ENCODE measurements at regions not wholly inside any gene's neighbourhood (a gene's known extent, or its start where the extent isn't known, plus 50 kb on each side); places are given as distances from the start of the nearest gene placed in this dataset.

GRCh38 chr2:14975381-14975780 is 342.9 kb downstream of the LRATD1 start:
- no peak for TF ChIP-seq REST (IDR thresholded peaks at IDR 0.05; ENCODE audit: low read depth)

GRCh38 chr2:14977021-14977420 is 344.5 kb downstream of the LRATD1 start:
- TF ChIP-seq RAD21 (IDR thresholded peaks at IDR 0.05; ENCODE audit: low read depth) (no peak), TEAD4 (IDR thresholded peaks at IDR 0.05) (no peak), NFIC (IDR thresholded peaks at IDR 0.05) (no peak), MAX (IDR thresholded peaks at IDR 0.05) (no peak), YY1 (IDR thresholded peaks at IDR 0.05; ENCODE audit: low read depth) (no peak), TAF1 (IDR thresholded peaks at IDR 0.05; ENCODE audit: low read depth) (no peak), CEBPB (IDR thresholded peaks at IDR 0.05) (no peak), FOXM1 (IDR thresholded peaks at IDR 0.05; ENCODE audit: borderline replicate concordance, low read depth) (no peak), EGR1 (IDR thresholded peaks at IDR 0.05) (no peak)

GRCh38 chr2:14978845-14979244 is 346.3 kb downstream of the LRATD1 start:
- no peak for TF ChIP-seq CREB1 (IDR thresholded peaks at IDR 0.05; ENCODE audit: low read depth)

- TF ChIP-seq MAX (IDR thresholded peaks at IDR 0.05) (no peak), YY1 (IDR thresholded peaks at IDR 0.05; ENCODE audit: low read depth) (no peak), CEBPB (IDR thresholded peaks at IDR 0.05) (no peak), TAF1 (IDR thresholded peaks at IDR 0.05; ENCODE audit: low read depth) (no peak), NFIC (IDR thresholded peaks at IDR 0.05) (no peak)
Observed at GRCh38 chr2:14982790-14983189, 350.3 kb downstream of the LRATD1 start.

- TF ChIP-seq YY1 (IDR thresholded peaks at IDR 0.05; ENCODE audit: low read depth) (no peak), TAF1 (IDR thresholded peaks at IDR 0.05; ENCODE audit: low read depth) (no peak), EGR1 (IDR thresholded peaks at IDR 0.05) (no peak), CREB1 (IDR thresholded peaks at IDR 0.05; ENCODE audit: low read depth) (no peak), RAD21 (IDR thresholded peaks at IDR 0.05; ENCODE audit: low read depth) (no peak), TEAD4 (IDR thresholded peaks at IDR 0.05) (no peak), MAX (IDR thresholded peaks at IDR 0.05) (no peak), NFIC (IDR thresholded peaks at IDR 0.05) (no peak), USF1 (IDR thresholded peaks at IDR 0.05) (no peak), TCF12 (IDR thresholded peaks at IDR 0.05; ENCODE audit: low read depth) (no peak), EP300 (IDR thresholded peaks at IDR 0.05; ENCODE audit: borderline replicate concordance) (no peak), ZBTB7A (IDR thresholded peaks at IDR 0.05; ENCODE audit: low read depth) (no peak)
Observed at GRCh38 chr2:14988600-14988999, 356.1 kb downstream of the LRATD1 start.

GRCh38 chr2:14991723-14992122 is 359.2 kb downstream of the LRATD1 start:
- no peak for TF ChIP-seq ZBTB7A (IDR thresholded peaks at IDR 0.05; ENCODE audit: low read depth)
- TF ChIP-seq REST (IDR thresholded peaks at IDR 0.05; ENCODE audit: low read depth): no peak

- no peak for TF ChIP-seq EGR1 (IDR thresholded peaks at IDR 0.05)
- TF ChIP-seq EP300 (IDR thresholded peaks at IDR 0.05; ENCODE audit: borderline replicate concordance): no peak
- no peak for TF ChIP-seq YY1 (IDR thresholded peaks at IDR 0.05; ENCODE audit: low read depth)
- TF ChIP-seq USF1 (IDR thresholded peaks at IDR 0.05): no peak
- TF ChIP-seq TAF1 (IDR thresholded peaks at IDR 0.05; ENCODE audit: low read depth): no peak
- TF ChIP-seq RAD21 (IDR thresholded peaks at IDR 0.05; ENCODE audit: low read depth): no peak
- no peak for TF ChIP-seq FOXM1 (IDR thresholded peaks at IDR 0.05; ENCODE audit: borderline replicate concordance, low read depth)
- TF ChIP-seq TEAD4 (IDR thresholded peaks at IDR 0.05): no peak
- TF ChIP-seq REST (IDR thresholded peaks at IDR 0.05; ENCODE audit: low read depth): no peak
- TF ChIP-seq ZBTB7A (IDR thresholded peaks at IDR 0.05; ENCODE audit: low read depth): no peak
- TF ChIP-seq CEBPB (IDR thresholded peaks at IDR 0.05): no peak
- no peak for TF ChIP-seq NFIC (IDR thresholded peaks at IDR 0.05)
Observed at GRCh38 chr2:14994721-14995120, 362.2 kb downstream of the LRATD1 start.
